ENCODE measurements at regions not wholly inside any gene's neighbourhood (a gene's known extent, or its start where the extent isn't known, plus 50 kb on each side); places are given as distances from the start of the nearest gene placed in this dataset.

DNA sequence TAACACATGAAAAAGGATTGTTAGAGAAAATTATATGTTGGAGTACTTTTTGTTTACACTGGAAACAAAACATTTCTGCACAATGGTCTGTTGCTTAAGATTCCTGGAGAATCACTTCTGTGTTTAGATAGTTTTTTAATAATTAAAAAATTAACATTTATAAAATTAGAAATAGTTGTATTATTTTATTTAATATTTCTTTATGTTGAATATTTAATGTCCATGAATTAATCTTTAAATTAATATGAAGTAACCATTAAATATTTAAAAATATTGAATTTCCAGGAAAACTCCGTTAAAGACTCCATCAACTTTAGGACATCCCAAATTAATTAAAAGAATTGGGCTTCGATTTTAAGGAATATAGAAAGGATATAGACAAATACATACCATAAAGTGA lies 797.1 kb upstream of the GALNTL6 start:
- no peak overlapping the region for H3K4me3 Mint-ChIP-seq (ENCODE audit: unreplicated experiment)
- no peaks in the 10 kb centered on the region for H3K36me3 Mint-ChIP-seq (ENCODE audit: low read depth)
- TF ChIP-seq, protein P1, sequence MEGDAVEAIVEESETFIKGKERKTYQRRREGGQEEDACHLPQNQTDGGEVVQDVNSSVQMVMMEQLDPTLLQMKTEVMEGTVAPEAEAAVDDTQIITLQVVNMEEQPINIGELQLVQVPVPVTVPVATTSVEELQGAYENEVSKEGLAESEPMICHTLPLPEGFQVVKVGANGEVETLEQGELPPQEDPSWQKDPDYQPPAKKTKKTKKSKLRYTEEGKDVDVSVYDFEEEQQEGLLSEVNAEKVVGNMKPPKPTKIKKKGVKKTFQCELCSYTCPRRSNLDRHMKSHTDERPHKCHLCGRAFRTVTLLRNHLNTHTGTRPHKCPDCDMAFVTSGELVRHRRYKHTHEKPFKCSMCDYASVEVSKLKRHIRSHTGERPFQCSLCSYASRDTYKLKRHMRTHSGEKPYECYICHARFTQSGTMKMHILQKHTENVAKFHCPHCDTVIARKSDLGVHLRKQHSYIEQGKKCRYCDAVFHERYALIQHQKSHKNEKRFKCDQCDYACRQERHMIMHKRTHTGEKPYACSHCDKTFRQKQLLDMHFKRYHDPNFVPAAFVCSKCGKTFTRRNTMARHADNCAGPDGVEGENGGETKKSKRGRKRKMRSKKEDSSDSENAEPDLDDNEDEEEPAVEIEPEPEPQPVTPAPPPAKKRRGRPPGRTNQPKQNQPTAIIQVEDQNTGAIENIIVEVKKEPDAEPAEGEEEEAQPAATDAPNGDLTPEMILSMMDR (IDR thresholded peaks at IDR 0.05), result no peak
- peaks cover 3% of the 10 kb centered on the region for H3K9me3 Mint-ChIP-seq (ENCODE audit: low read depth)
- no peak overlapping the region for H3K27ac Mint-ChIP-seq (ENCODE audit: unreplicated experiment)
- H3K27me3 Mint-ChIP-seq (ENCODE audit: low read depth), result no peaks in the 10 kb centered on the region
- DNase-seq (ENCODE audit: low spot score), result no peak
- H3K4me1 Mint-ChIP-seq (ENCODE audit: low read depth), result peaks cover 6% of the 10 kb centered on the region

DNA sequence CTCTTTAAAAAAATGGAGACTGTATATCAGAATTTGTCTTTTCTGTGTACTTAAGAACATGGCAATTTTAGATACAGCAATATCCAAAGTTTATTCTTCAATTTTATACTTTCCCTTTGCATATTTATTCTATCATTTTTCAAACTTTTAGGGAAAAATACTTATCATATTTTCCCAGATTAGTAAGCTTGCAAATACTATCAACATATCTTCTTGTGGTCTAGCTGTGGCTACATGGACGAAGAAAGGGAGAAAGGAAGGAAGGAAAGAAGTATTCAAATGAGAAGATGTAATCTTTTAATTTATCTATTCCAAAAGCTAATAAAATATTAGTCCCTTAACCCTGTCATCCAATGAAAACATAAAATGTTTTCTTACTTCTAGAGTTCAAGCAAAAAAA lies 797.8 kb upstream of the GALNTL6 start:
- TF ChIP-seq, protein P1 (IDR thresholded peaks at IDR 0.05), result no peak
- Mint-ChIP-seq H3K27me3 (ENCODE audit: low read depth) (no peaks in the 10 kb centered on the region), H3K36me3 (ENCODE audit: low read depth) (no peaks in the 10 kb centered on the region), H3K9me3 (ENCODE audit: low read depth) (peaks cover 6% of the 10 kb centered on the region), H3K4me1 (ENCODE audit: low read depth) (peaks cover 6% of the 10 kb centered on the region), H3K27ac (ENCODE audit: unreplicated experiment) (no peak overlapping the region), H3K4me3 (ENCODE audit: unreplicated experiment) (no peak overlapping the region)
- DNase-seq (ENCODE audit: low spot score), result no peak

DNA sequence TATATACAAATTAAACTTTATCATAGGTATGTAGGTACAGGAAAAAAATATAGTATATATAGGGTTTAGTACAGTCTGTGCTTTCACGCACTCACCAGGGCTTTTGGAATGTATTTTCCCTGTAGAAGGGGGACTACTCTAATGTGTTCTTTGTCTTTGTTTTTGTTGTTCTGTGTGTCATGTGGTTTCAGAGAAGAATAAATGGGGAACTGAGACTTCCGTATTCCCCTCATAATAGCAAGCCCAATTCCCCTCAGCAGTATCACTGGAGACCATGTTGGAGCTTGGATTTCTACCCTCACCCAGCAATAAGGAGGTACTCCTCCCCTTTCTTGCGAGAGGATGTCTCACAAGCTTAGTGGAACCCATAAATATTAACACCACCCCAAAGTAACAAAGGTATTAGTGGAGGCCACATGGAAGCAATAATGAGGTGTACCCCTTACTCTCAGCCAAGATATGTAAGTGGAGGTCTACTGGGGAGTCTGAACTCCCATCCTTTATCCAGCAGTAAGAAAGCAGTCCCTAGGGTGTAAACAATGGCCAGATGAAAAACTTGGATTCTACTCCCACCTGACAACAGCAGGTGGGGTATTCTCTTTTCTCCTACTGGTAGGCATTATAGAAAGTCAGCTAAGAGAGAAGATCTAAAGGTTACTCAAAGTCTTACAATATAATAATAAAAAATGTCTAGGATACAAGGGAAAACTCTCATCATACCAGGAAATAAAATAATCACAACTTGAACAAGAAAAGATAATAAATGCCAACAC lies 805.4 kb upstream of the GALNTL6 start:
- H3K36me3 Mint-ChIP-seq (ENCODE audit: low read depth), result no peaks in the 10 kb centered on the region
- H3K27me3 Mint-ChIP-seq (ENCODE audit: low read depth), result no peaks in the 10 kb centered on the region
- TF ChIP-seq, protein P1 (IDR thresholded peaks at IDR 0.05), result no peak
- H3K4me1 Mint-ChIP-seq (ENCODE audit: low read depth), result no peaks in the 10 kb centered on the region
- DNase-seq (ENCODE audit: low spot score), result no peak
- peaks cover 9% of the 10 kb centered on the region for H3K9me3 Mint-ChIP-seq (ENCODE audit: low read depth)
- H3K4me3 Mint-ChIP-seq (ENCODE audit: unreplicated experiment), result no peak overlapping the region
- H3K27ac Mint-ChIP-seq (ENCODE audit: unreplicated experiment), result no peak overlapping the region

DNA sequence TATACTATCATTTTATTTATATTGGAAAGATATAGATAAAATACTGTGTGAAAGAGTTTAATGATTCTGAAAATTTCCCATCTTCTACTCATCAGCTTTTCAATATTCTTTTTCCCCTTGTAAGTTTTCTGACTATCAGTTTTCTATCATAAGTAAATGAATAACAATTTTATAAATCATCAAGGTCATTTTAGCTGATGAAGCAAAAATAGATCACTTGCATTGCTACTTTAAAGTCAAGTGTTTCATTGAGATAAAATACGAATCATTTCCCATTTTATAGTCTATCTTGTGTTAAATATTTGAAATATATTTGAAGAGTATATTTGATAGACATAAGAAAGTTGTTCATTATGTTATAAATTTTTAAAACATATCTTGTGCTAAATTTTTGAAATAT lies 811.0 kb upstream of the GALNTL6 start:
- Mint-ChIP-seq H3K36me3 (ENCODE audit: low read depth) (no peaks in the 10 kb centered on the region), H3K9me3 (ENCODE audit: low read depth) (peaks cover 3% of the 10 kb centered on the region), H3K27me3 (ENCODE audit: low read depth) (peaks cover 1% of the 10 kb centered on the region), H3K4me3 (ENCODE audit: unreplicated experiment) (no peak overlapping the region), H3K27ac (ENCODE audit: unreplicated experiment) (no peak overlapping the region), H3K4me1 (ENCODE audit: low read depth) (no peaks in the 10 kb centered on the region)
- DNase-seq (ENCODE audit: low spot score), result no peak
- TF ChIP-seq, protein P1 (IDR thresholded peaks at IDR 0.05), result no peak

DNA sequence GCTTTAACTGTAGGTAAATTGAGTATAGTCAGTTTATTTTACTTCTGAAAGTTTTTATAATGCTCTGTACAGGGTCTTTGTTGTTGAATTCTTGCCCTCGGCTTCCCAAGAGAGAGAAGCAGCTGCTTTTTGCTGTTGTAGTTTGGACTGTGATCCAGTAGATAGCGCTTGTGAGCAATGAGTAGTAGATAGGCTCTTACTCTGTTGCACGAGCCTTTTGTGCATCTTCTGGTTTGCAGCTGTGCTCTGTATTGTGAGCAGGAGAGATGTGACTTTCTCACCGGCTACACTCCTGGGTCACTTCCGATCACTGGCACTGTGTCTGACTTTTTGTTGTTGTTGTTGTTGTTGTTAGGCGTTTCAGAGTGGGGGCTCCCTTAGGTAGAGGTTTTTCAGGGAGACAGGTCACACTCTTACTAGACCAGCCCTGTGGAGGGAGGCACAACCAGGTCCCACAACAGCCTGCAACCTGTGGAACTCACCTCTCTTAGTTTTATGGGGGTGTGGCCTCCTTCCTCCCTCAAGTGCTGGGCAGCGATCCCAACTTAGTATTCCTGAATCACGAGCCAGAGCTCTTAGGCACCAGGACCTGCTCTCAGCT lies 822.1 kb upstream of the GALNTL6 start:
- Mint-ChIP-seq H3K36me3 (ENCODE audit: low read depth) (no peaks in the 10 kb centered on the region), H3K4me1 (ENCODE audit: low read depth) (no peaks in the 10 kb centered on the region)
- no peak for DNase-seq (ENCODE audit: low spot score)

More for the DNA sequence above, 822.1 kb upstream of the GALNTL6 start:
- Mint-ChIP-seq H3K27me3 (ENCODE audit: low read depth) (no peaks in the 10 kb centered on the region), H3K4me3 (ENCODE audit: unreplicated experiment) (no peak overlapping the region), H3K27ac (ENCODE audit: unreplicated experiment) (no peak overlapping the region), H3K9me3 (ENCODE audit: low read depth) (peaks cover 16% of the 10 kb centered on the region)
- TF ChIP-seq, protein P1 (IDR thresholded peaks at IDR 0.05), result peak; percentile 74

Measured in chondrocyte (in vitro differentiated cells).